ENCODE measurements at regions not wholly inside any gene's neighbourhood (a gene's known extent, or its start where the extent isn't known, plus 50 kb on each side); places are given as distances from the start of the nearest gene placed in this dataset.

- DNase-seq (ENCODE audit: low read depth in 1 of 2, low spot score in 1 of 2), result no peak
- in situ Hi-C loops (cut with HindIII; ENCODE audit: low pct_unique_long_range_greater_than_20kb, low sequenced_read_pairs), result no loop called here
- TF ChIP-seq JUND (IDR thresholded peaks at IDR 0.05; ENCODE audit: low read depth), result no peak
These were observed 113.7 kb upstream of the PLXNA2 start for GRCh38 chr1:208357644-208358507.

GRCh38 chr1:208358651-208359050 lies 114.5 kb upstream of the PLXNA2 start:
- TF ChIP-seq JUND (IDR thresholded peaks at IDR 0.05; ENCODE audit: low read depth), result no peak
- no peak for DNase-seq (ENCODE audit: low read depth in 1 of 2, low spot score in 1 of 2)
- in situ Hi-C loops (cut with HindIII; ENCODE audit: low pct_unique_long_range_greater_than_20kb, low sequenced_read_pairs), result no loop called here

DNA sequence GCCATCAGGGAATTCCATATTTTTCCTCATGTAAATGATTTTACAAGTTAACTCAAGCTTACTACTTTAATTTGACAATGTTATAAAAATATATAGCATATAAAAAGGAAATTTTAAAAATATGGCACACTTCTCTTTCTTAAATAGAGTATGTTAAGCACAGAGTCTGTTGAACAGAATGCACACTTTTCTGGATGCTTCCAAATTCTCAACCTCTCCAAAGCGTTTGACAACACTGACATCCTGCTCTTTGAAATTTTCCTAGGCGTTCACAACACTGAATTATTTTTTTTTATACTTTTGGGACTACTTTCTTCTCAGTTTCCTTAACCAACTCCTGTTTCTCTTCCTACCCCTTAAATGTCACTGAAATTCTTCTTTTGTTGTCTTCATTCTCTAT lies 117.8 kb upstream of the PLXNA2 start:
- no peak for TF ChIP-seq JUND (IDR thresholded peaks at IDR 0.05; ENCODE audit: low read depth)
- DNase-seq (ENCODE audit: low read depth in 1 of 2, low spot score in 1 of 2), result no peak
- in situ Hi-C loops (cut with HindIII; ENCODE audit: low pct_unique_long_range_greater_than_20kb, low sequenced_read_pairs), result no loop called here

DNA sequence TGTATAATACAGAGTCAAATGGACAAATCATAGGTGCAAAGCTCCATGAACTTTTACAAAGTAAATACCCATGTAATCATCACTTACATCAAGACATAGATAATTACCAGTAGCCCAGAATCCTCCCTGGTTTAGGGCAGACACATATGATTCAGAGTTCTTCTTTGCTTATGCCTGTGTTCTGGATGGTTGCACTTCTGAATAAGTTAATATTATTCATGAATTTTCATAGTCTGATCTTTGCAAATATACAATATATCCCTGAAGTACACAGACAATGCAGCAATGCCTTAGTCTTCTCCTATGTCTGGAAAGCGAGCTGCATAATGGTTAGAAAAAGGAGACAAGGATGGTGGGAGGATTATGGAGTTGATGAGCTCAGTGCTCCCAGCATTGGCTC lies 122.4 kb upstream of the PLXNA2 start:
- in situ Hi-C loops (cut with HindIII; ENCODE audit: low pct_unique_long_range_greater_than_20kb, low sequenced_read_pairs), result no loop called here
- TF ChIP-seq JUND (IDR thresholded peaks at IDR 0.05; ENCODE audit: low read depth), result no peak
- no peak for DNase-seq (ENCODE audit: low read depth in 1 of 2, low spot score in 1 of 2)

GRCh38 chr1:208369045-208369444 lies 124.9 kb upstream of the PLXNA2 start:
- DNase-seq (ENCODE audit: low read depth in 1 of 2, low spot score in 1 of 2), result no peak
- TF ChIP-seq JUND (IDR thresholded peaks at IDR 0.05; ENCODE audit: low read depth), result no peak
- in situ Hi-C loops (cut with HindIII; ENCODE audit: low pct_unique_long_range_greater_than_20kb, low sequenced_read_pairs), result no loop called here

GRCh38 chr1:208369658-208370057 lies 125.5 kb upstream of the PLXNA2 start:
- in situ Hi-C loops (cut with HindIII; ENCODE audit: low pct_unique_long_range_greater_than_20kb, low sequenced_read_pairs), result no loop called here
- DNase-seq (ENCODE audit: low read depth in 1 of 2, low spot score in 1 of 2), result no peak
- no peak for TF ChIP-seq JUND (IDR thresholded peaks at IDR 0.05; ENCODE audit: low read depth)

DNA sequence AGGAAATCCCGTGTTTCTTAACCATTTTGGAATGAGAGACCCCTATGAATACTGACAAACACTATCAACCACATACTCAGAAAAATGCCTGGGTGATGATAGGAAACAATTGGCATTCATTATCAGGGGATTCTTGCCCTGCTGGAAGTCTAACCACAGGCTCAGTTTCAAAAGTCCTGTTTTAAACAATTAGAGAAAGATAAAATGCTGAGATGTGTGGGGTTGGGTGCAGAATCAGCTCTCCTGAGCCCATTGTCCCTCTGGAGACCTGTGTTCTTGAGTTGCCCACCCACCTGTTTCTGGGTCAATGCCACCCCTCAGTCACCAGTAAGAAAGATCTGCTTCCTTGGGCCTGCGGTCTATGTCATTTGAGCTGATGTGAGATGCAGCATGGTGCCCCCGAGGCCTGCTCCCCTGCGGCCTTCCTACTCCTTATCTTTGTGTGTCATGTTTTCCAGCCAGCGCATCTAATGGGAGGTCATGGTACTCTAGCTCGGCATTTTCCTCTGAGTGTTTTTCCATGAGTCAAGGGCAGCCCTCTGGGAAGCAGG lies 130.3 kb upstream of the PLXNA2 start:
- in situ Hi-C loops (cut with HindIII; ENCODE audit: low pct_unique_long_range_greater_than_20kb, low sequenced_read_pairs), result no loop called here
- no peak for DNase-seq (ENCODE audit: low read depth in 1 of 2, low spot score in 1 of 2)

GRCh38 chr1:208381481-208381880 lies 137.3 kb upstream of the PLXNA2 start:
- DNase-seq (ENCODE audit: low read depth in 1 of 2, low spot score in 1 of 2), result no peak
- TF ChIP-seq JUND (IDR thresholded peaks at IDR 0.05; ENCODE audit: low read depth), result no peak
- in situ Hi-C loops (cut with HindIII; ENCODE audit: low pct_unique_long_range_greater_than_20kb, low sequenced_read_pairs), result no loop called here

More for the DNA sequence above, 130.3 kb upstream of the PLXNA2 start:
- TF ChIP-seq JUND (IDR thresholded peaks at IDR 0.05; ENCODE audit: low read depth), result no peak

DNA sequence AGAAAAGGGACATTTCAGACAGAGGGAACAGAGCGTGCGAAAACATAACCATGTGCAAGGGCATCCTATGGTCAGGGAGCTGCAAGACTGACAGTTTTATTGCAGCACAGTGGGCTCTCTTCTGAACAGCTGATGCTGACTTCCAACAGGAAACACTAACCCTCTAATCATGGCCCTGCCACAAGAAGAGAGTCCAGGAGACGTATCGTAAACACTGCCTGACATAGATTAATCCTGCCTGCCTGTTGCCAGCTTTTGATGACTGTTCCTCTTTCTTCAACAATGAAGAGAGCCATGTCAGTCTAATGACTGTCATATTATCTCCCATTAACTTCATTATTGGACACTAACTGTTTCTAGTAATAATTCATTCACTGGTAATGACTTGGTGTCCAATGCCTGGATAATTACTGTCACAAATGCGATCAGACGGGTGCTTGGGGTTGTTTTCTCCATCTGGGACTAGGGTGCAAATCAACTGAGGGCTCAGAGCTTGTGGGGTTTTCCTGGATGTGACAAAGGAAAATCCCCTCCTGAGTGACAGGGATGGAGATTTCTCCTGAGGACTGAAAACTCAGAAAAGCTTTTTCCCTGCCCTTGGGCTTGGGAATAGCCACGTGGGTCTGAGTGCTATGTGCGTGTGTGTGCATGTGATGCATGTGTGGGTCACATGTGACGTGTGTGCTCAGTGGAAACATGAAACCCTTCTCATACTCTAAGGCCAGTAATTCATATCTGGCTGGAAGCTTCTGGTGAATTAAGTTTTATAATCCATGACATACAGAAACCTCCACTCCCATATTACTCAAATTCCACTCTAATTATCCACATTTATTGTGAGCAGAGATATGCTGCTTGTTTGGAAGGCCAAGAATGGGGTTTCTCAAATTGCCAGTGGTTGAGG lies 144.0 kb upstream of the PLXNA2 start:
- in situ Hi-C loops (cut with HindIII; ENCODE audit: low pct_unique_long_range_greater_than_20kb, low sequenced_read_pairs), result no loop called here
- no peak for DNase-seq (ENCODE audit: low read depth in 1 of 2, low spot score in 1 of 2)
- no peak for TF ChIP-seq JUND (IDR thresholded peaks at IDR 0.05; ENCODE audit: low read depth)

- TF ChIP-seq JUND (IDR thresholded peaks at IDR 0.05; ENCODE audit: low read depth), result no peak
- in situ Hi-C loops (cut with HindIII; ENCODE audit: low pct_unique_long_range_greater_than_20kb, low sequenced_read_pairs), result no loop called here
- no peak for DNase-seq (ENCODE audit: low read depth in 1 of 2, low spot score in 1 of 2)
These were observed 149.2 kb upstream of the PLXNA2 start for GRCh38 chr1:208393416-208393815.

GRCh38 chr1:208393826-208394225 lies 149.6 kb upstream of the PLXNA2 start:
- TF ChIP-seq JUND (IDR thresholded peaks at IDR 0.05; ENCODE audit: low read depth), result no peak
- in situ Hi-C loops (cut with HindIII; ENCODE audit: low pct_unique_long_range_greater_than_20kb, low sequenced_read_pairs), result no loop called here
- DNase-seq (ENCODE audit: low read depth in 1 of 2, low spot score in 1 of 2), result no peak

DNA sequence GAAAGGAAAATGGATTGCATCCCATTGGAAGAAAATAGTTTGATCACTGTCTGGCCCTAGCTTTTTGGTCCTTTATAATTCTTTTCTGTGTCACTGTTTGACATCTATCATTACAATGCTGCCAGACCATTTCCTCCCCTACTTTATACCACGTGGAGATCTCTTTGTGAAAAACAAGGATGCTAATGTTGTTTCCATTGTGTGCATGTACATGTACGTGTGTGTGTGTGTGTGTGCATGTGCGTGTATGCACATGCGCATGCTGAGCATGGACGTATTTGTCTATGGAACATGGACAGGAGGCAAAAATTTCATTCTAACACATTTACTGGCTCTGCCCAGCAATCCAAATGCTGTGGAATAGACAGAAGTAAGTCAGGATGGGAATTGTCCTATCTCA lies 153.1 kb upstream of the PLXNA2 start:
- in situ Hi-C loops (cut with HindIII; ENCODE audit: low pct_unique_long_range_greater_than_20kb, low sequenced_read_pairs), result no loop called here
- no peak for DNase-seq (ENCODE audit: low read depth in 1 of 2, low spot score in 1 of 2)
- no peak for TF ChIP-seq JUND (IDR thresholded peaks at IDR 0.05; ENCODE audit: low read depth)

- in situ Hi-C loops (cut with HindIII; ENCODE audit: low pct_unique_long_range_greater_than_20kb, low sequenced_read_pairs), result no loop called here
- no peak for TF ChIP-seq JUND (IDR thresholded peaks at IDR 0.05; ENCODE audit: low read depth)
- DNase-seq (ENCODE audit: low read depth in 1 of 2, low spot score in 1 of 2), result no peak
These were observed 160.8 kb upstream of the PLXNA2 start for GRCh38 chr1:208405014-208405413.
